ENCODE measurements at regions not wholly inside any gene's neighbourhood (a gene's known extent, or its start where the extent isn't known, plus 50 kb on each side); places are given as distances from the start of the nearest gene placed in this dataset.

GRCh38 chr9:18324928-18325745, 148.8 kb upstream of the ADAMTSL1 start:
- no peak for TF ChIP-seq CTCF (IDR thresholded peaks at IDR 0.05; ENCODE audit: low read depth, low read length, poor library complexity, severe bottlenecking)
- no peak for TF ChIP-seq EZH2phosphoT487 (IDR thresholded peaks at IDR 0.05; ENCODE audit: borderline replicate concordance, low read length)

All from DOHH2 (cell line).